ENCODE measurements at regions not wholly inside any gene's neighbourhood (a gene's known extent, or its start where the extent isn't known, plus 50 kb on each side); places are given as distances from the start of the nearest gene placed in this dataset.

- TF ChIP-seq EZH2phosphoT487 (IDR thresholded peaks at IDR 0.05; ENCODE audit: low read depth, severe bottlenecking, unreplicated experiment), result no peak
- no peak for TF ChIP-seq EZH2 (IDR thresholded peaks at IDR 0.05; ENCODE audit: borderline replicate concordance)
- TF ChIP-seq, protein P1, sequence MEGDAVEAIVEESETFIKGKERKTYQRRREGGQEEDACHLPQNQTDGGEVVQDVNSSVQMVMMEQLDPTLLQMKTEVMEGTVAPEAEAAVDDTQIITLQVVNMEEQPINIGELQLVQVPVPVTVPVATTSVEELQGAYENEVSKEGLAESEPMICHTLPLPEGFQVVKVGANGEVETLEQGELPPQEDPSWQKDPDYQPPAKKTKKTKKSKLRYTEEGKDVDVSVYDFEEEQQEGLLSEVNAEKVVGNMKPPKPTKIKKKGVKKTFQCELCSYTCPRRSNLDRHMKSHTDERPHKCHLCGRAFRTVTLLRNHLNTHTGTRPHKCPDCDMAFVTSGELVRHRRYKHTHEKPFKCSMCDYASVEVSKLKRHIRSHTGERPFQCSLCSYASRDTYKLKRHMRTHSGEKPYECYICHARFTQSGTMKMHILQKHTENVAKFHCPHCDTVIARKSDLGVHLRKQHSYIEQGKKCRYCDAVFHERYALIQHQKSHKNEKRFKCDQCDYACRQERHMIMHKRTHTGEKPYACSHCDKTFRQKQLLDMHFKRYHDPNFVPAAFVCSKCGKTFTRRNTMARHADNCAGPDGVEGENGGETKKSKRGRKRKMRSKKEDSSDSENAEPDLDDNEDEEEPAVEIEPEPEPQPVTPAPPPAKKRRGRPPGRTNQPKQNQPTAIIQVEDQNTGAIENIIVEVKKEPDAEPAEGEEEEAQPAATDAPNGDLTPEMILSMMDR (IDR thresholded peaks at IDR 0.05; ENCODE audit: poor library complexity), result no peak
Measured at GRCh38 chrX:115936008-115936407, 234.5 kb upstream of the AGTR2 start.
